Esophagus muscularis mucosa (tissue), 4 donors: ENCODE measurements at regions not wholly inside any gene's neighbourhood (a gene's known extent, or its start where the extent isn't known, plus 50 kb on each side); places are given as distances from the start of the nearest gene placed in this dataset.

ENCODE experiments used
- DNase-seq: peaks from one replicate; pipeline ENCODE4 v3.0.0-alpha.2; 2017; ENCODE audit errors: extremely low spot score
- H3K27ac ChIP-seq, 4 donors: fragments of 200-600 bp; sonication (generic); replicated peaks in 1 of 4; 1 replicate in 3 of 4; 2 replicates in 1 of 4; pipeline ENCODE4 v1.5.1; 2016 to 2019; ENCODE audit warnings: mild to moderate bottlenecking in 1 of 4
- H3K27me3 ChIP-seq, 4 donors: fragments of 200-600 bp; sonication (generic); one replicate each; pipeline versions ENCODE4 v1.5.1 to v1.6.0; 2016 to 2019
- H3K36me3 ChIP-seq, 4 donors: fragments of 200-600 bp; sonication (generic); one replicate each; pipeline ENCODE4 v1.5.1; 2016 to 2019
- H3K4me1 ChIP-seq, 4 donors: fragments of 200-600 bp; sonication (generic); one replicate each; pipeline ENCODE4 v1.5.1; 2016 to 2019
- H3K4me3 ChIP-seq, 4 donors: fragments of 200-600 bp; sonication (generic); 1 replicate in 2 of 4; 2 replicates in 2 of 4; pipeline ENCODE4 v1.5.1; 2016 to 2019; ENCODE audit warnings: mild to moderate bottlenecking in 4 of 4, moderate library complexity in 1 of 4
- H3K9me3 ChIP-seq, 4 donors: fragments of 200-600 bp; sonication (generic); 1 replicate in 3 of 4; 2 replicates in 1 of 4; pipeline ENCODE4 v1.5.1; 2016 to 2019
- CTCF ChIP-seq, 3 experiments: fragments of 200-600 bp in 2 of 3; fragments of 450-650 bp in 1 of 3; sonication (generic) in 2 of 3; IDR thresholded peaks; one replicate each; pipeline ENCODE4 v1.5.1; 2017 to 2019; ENCODE audit warnings: antibody characterized with exemption in 3 of 3, mild to moderate bottlenecking in 2 of 3, moderate library complexity in 1 of 3
- EP300 ChIP-seq: sonication (generic); formaldehyde crosslinking; IDR thresholded peaks from one replicate; pipeline ENCODE4 v1.6.1; 2017; ENCODE audit warnings: antibody characterized with exemption
- POLR2A ChIP-seq: fragments of 450-650 bp; IDR thresholded peaks from one replicate; pipeline ENCODE4 v1.6.1; 2017; ENCODE audit warnings: antibody characterized with exemption, moderate library complexity, mild to moderate bottlenecking, low read depth
- POLR2AphosphoS5 ChIP-seq, 2 donors: sonication (generic); formaldehyde crosslinking; IDR thresholded peaks; one replicate each; pipeline ENCODE4 v1.6.1; 2017; ENCODE audit warnings: antibody characterized with exemption in 2 of 2
- WGBS: methylation state at CpG from one replicate; pipeline ENCODE4 v1.1.5; 2018; 5-methylcytosine and 5-hydroxymethylcytosine counted together
- intact Hi-C: fragments of 100-400 bp; cut with DNase I; formaldehyde crosslinking; loops from one replicate; pipeline ENCODE4 v1.15.1; 2023

- no peak for DNase-seq
- H3K4me3 ChIP-seq = no peak overlapping the region
- no peaks in the 10 kb centered on the region for H3K9me3 ChIP-seq
- H3K27ac ChIP-seq = peak overlapping the region in 1 of 4 donors; percentile 22
- peaks cover 14 to 26% (median 20%) of the 10 kb centered on the region in 4 donors for H3K4me1 ChIP-seq
- WGBS = 76% methylated on average over 2 of the region's 2 CpGs
- no peaks in the 10 kb centered on the region for H3K36me3 ChIP-seq
- H3K27me3 ChIP-seq = no peaks in the 10 kb centered on the region
- intact Hi-C loops = no loop called here
- TF ChIP-seq CTCF (IDR thresholded peaks at IDR 0.05) (no peak), POLR2AphosphoS5 (IDR thresholded peaks at IDR 0.05) (no peak), EP300 (no peak), POLR2A (no peak)
These were observed 170.9 kb downstream of the DUSP6 start for GRCh38 chr12:89181271-89181920.

- peaks cover 14 to 26% (median 20%) of the 10 kb centered on the region in 4 donors for H3K4me1 ChIP-seq
- H3K27me3 ChIP-seq = no peaks in the 10 kb centered on the region
- TF ChIP-seq EP300 = no peak
- TF ChIP-seq CTCF (IDR thresholded peaks at IDR 0.05) = no peak
- no peak for TF ChIP-seq POLR2AphosphoS5 (IDR thresholded peaks at IDR 0.05)
- no peak for TF ChIP-seq POLR2A
- WGBS = 66% methylated on average over 2 of the region's 2 CpGs
- H3K4me3 ChIP-seq = no peak overlapping the region
- no peaks in the 10 kb centered on the region for H3K9me3 ChIP-seq
- DNase-seq = no peak
- intact Hi-C loops = no loop called here
- peak overlapping the region in 3 of 4 donors; percentile 7 to 22 (median 15) for H3K27ac ChIP-seq
- no peaks in the 10 kb centered on the region for H3K36me3 ChIP-seq
These were observed 171.8 kb downstream of the DUSP6 start for GRCh38 chr12:89180496-89180895.

GRCh38 chr12:89179983-89180382 lies 172.3 kb downstream of the DUSP6 start:
- WGBS = 17% methylated on average over 1 of the region's 1 CpG
- H3K4me3 ChIP-seq = no peak overlapping the region

GRCh38 chr12:89179245-89179644 lies 173.1 kb downstream of the DUSP6 start:
- no peak for DNase-seq
- peaks cover 14 to 26% (median 20%) of the 10 kb centered on the region in 4 donors for H3K4me1 ChIP-seq
- H3K36me3 ChIP-seq = no peaks in the 10 kb centered on the region
- H3K27me3 ChIP-seq = no peaks in the 10 kb centered on the region
- no peak overlapping the region for H3K4me3 ChIP-seq
- 84% methylated on average over 1 of the region's 1 CpG for WGBS
- no peaks in the 10 kb centered on the region for H3K9me3 ChIP-seq
- intact Hi-C loops = no loop called here
- TF ChIP-seq POLR2AphosphoS5 (IDR thresholded peaks at IDR 0.05) (no peak), EP300 (no peak), CTCF (IDR thresholded peaks at IDR 0.05) (no peak), POLR2A (no peak)
- no peak overlapping the region for H3K27ac ChIP-seq

More at GRCh38 chr12:89179983-89180382, 172.3 kb downstream of the DUSP6 start:
- intact Hi-C loops = no loop called here
- no peaks in the 10 kb centered on the region for H3K27me3 ChIP-seq
- H3K4me1 ChIP-seq = peaks cover 14 to 26% (median 20%) of the 10 kb centered on the region in 4 donors
- DNase-seq = no peak
- TF ChIP-seq POLR2AphosphoS5 (IDR thresholded peaks at IDR 0.05) (peak; percentile 60 to 81), POLR2A (no peak)
- peak overlapping the region in 1 of 4 donors; percentile 15 for H3K27ac ChIP-seq
- H3K36me3 ChIP-seq = no peaks in the 10 kb centered on the region
- no peaks in the 10 kb centered on the region for H3K9me3 ChIP-seq

GRCh38 chr12:89177802-89178395 lies 174.4 kb downstream of the DUSP6 start:
- intact Hi-C loops = no loop called here
- Histone ChIP-seq H3K27ac (no peak overlapping the region), H3K27me3 (no peaks in the 10 kb centered on the region), H3K4me3 (no peak overlapping the region), H3K4me1 (peaks cover 14 to 26% (median 20%) of the 10 kb centered on the region in 4 donors), H3K36me3 (no peaks in the 10 kb centered on the region), H3K9me3 (no peaks in the 10 kb centered on the region)
- no peak for DNase-seq
- TF ChIP-seq POLR2A (no peak), POLR2AphosphoS5 (IDR thresholded peaks at IDR 0.05) (no peak), EP300 (no peak), CTCF (IDR thresholded peaks at IDR 0.05) (no peak)
- WGBS = 95% methylated on average over 3 of the region's 3 CpGs
